NT2/D1 (cell line): ENCODE measurements at regions not wholly inside any gene's neighbourhood (a gene's known extent, or its start where the extent isn't known, plus 50 kb on each side); places are given as distances from the start of the nearest gene placed in this dataset.

Experiments
- DNase-seq: peaks from one replicate; pipeline ENCODE4 v3.0.0-alpha.2; 2011; ENCODE audit warnings: low read depth, low spot score
- H3K27me3 ChIP-seq: 2 replicates; pipeline ENCODE4 v1.6.0; 2011; ENCODE audit warnings: mild to moderate bottlenecking; ENCODE audit not compliant: insufficient read length, insufficient read depth
- H3K36me3 ChIP-seq: 2 replicates; pipeline ENCODE4 v1.6.1; 2011; ENCODE audit warnings: mild to moderate bottlenecking, low read length, mixed read lengths; ENCODE audit not compliant: insufficient read depth, insufficient read length
- H3K4me1 ChIP-seq: 2 replicates; pipeline ENCODE4 v1.5.1; 2011; ENCODE audit not compliant: insufficient read depth, insufficient read length
- H3K4me3 ChIP-seq: 2 replicates; pipeline ENCODE4 v1.5.1; 2011; ENCODE audit warnings: low read depth; ENCODE audit not compliant: insufficient read length
- H3K9ac ChIP-seq: 2 replicates; pipeline ENCODE4 v1.6.0; 2011; ENCODE audit warnings: low read depth; ENCODE audit not compliant: insufficient read length
- H3K9me3 ChIP-seq: 2 replicates; pipeline ENCODE4 v1.5.1; 2011; ENCODE audit warnings: mild to moderate bottlenecking, low read length; ENCODE audit not compliant: insufficient read depth
- SUZ12 ChIP-seq: IDR thresholded peaks from 2 replicates; pipeline ENCODE4 v1.6.1; 2011; ENCODE audit not compliant: insufficient read length, insufficient read depth; ENCODE audit errors: extremely low read depth
- YY1 ChIP-seq: IDR thresholded peaks from 2 replicates; pipeline ENCODE4 v1.6.1; 2011; ENCODE audit not compliant: insufficient read length, insufficient read depth
- ZNF274 ChIP-seq: IDR thresholded peaks from 2 replicates; pipeline ENCODE4 v1.6.1; 2011; ENCODE audit warnings: mild to moderate bottlenecking, low read depth, low read length

DNA sequence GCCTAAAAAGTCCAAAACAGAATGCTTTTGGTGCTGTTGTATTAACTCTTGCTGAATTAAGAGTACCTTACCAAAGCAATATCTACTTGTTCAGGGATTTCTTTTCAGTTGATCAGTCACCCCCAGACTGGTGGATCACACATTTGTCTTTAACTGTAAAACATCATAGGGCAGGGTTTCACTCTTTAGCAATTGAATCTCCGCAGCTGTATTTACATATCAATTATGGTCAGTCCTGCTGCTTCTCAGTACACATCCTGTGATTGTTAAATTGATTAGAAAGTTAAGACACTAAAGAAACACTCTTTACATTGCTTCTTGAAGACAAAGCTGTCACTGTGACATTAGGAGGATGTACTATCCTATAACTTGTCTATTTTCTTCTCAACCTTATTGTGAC, 277.1 kb upstream of the ADGRL3 start:
- Histone ChIP-seq H3K9ac (no peak overlapping the region), H3K27me3 (no peaks in the 10 kb centered on the region)

GRCh38 chr4:60926624-60927023, 273.5 kb upstream of the ADGRL3 start:
- Histone ChIP-seq H3K9ac (no peak overlapping the region), H3K9me3 (no peaks in the 10 kb centered on the region), H3K36me3 (no peaks in the 10 kb centered on the region)

More for the DNA sequence above, 277.1 kb upstream of the ADGRL3 start:
- DNase-seq, result no peak
- H3K4me3 ChIP-seq, result no peak overlapping the region
- H3K36me3 ChIP-seq, result no peaks in the 10 kb centered on the region
- no peaks in the 10 kb centered on the region for H3K9me3 ChIP-seq
- no peaks in the 10 kb centered on the region for H3K4me1 ChIP-seq
- TF ChIP-seq YY1, result no peak
- TF ChIP-seq SUZ12, result no peak
- TF ChIP-seq ZNF274, result no peak

GRCh38 chr4:60930866-60931265, 269.3 kb upstream of the ADGRL3 start:
- TF ChIP-seq SUZ12 (no peak), YY1 (no peak), ZNF274 (no peak)
- H3K4me3 ChIP-seq, result no peak overlapping the region
- DNase-seq, result no peak
- H3K36me3 ChIP-seq, result no peaks in the 10 kb centered on the region
- no peaks in the 10 kb centered on the region for H3K4me1 ChIP-seq
- no peaks in the 10 kb centered on the region for H3K27me3 ChIP-seq
- no peak overlapping the region for H3K9ac ChIP-seq
- H3K9me3 ChIP-seq, result no peaks in the 10 kb centered on the region

More at GRCh38 chr4:60926624-60927023, 273.5 kb upstream of the ADGRL3 start:
- no peak for TF ChIP-seq SUZ12
- TF ChIP-seq ZNF274, result no peak
- TF ChIP-seq YY1, result no peak
- DNase-seq, result no peak
- Histone ChIP-seq H3K4me1 (no peaks in the 10 kb centered on the region), H3K27me3 (no peaks in the 10 kb centered on the region), H3K4me3 (no peak overlapping the region)

- Histone ChIP-seq H3K9ac (no peak overlapping the region), H3K4me3 (no peak overlapping the region), H3K36me3 (no peaks in the 10 kb centered on the region), H3K27me3 (no peaks in the 10 kb centered on the region), H3K9me3 (no peaks in the 10 kb centered on the region), H3K4me1 (no peaks in the 10 kb centered on the region)
- no peak for DNase-seq
- TF ChIP-seq SUZ12 (no peak), ZNF274 (no peak), YY1 (no peak)
Observed at GRCh38 chr4:60934566-60935295, 265.4 kb upstream of the ADGRL3 start.

DNA sequence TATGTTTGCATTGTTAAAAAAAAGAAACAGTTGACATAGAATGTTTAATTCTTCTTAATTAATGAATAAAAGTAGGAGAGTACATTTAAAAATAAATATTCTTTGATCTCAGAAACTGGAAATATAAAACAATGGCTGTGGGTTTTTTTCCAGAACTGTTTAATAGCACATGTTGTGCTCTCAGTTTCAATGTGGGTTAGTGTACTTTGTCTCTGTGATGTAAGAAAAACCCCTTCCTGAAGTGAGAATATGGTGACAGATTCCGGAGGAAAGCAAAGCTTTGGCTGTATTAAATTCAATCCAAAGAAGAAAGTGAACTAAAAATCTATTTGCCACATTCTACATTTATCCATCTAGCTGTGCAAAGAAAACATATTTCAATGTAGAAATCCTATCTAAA, 261.9 kb upstream of the ADGRL3 start:
- no peaks in the 10 kb centered on the region for H3K36me3 ChIP-seq
- H3K4me3 ChIP-seq, result no peak overlapping the region
- H3K27me3 ChIP-seq, result no peaks in the 10 kb centered on the region
- H3K4me1 ChIP-seq, result no peaks in the 10 kb centered on the region
- no peak overlapping the region for H3K9ac ChIP-seq
- no peaks in the 10 kb centered on the region for H3K9me3 ChIP-seq
- no peak for DNase-seq
- no peak for TF ChIP-seq YY1
- no peak for TF ChIP-seq ZNF274
- TF ChIP-seq SUZ12, result no peak

- H3K9me3 ChIP-seq, result no peaks in the 10 kb centered on the region
- H3K9ac ChIP-seq, result no peak overlapping the region
- TF ChIP-seq YY1, result no peak
- no peak for TF ChIP-seq SUZ12
- no peak for TF ChIP-seq ZNF274
- H3K27me3 ChIP-seq, result no peaks in the 10 kb centered on the region
- no peak for DNase-seq
- no peak overlapping the region for H3K4me3 ChIP-seq
- H3K4me1 ChIP-seq, result no peaks in the 10 kb centered on the region
- H3K36me3 ChIP-seq, result no peaks in the 10 kb centered on the region
Observed at GRCh38 chr4:60938621-60939020, 261.5 kb upstream of the ADGRL3 start.

- Histone ChIP-seq H3K4me1 (no peaks in the 10 kb centered on the region), H3K36me3 (no peaks in the 10 kb centered on the region), H3K9me3 (no peaks in the 10 kb centered on the region), H3K4me3 (no peak overlapping the region), H3K9ac (no peak overlapping the region), H3K27me3 (no peaks in the 10 kb centered on the region)
- TF ChIP-seq SUZ12, result no peak
- no peak for TF ChIP-seq YY1
- TF ChIP-seq ZNF274, result no peak
- DNase-seq, result no peak
Observed at GRCh38 chr4:60944060-60944459, 256.1 kb upstream of the ADGRL3 start.

GRCh38 chr4:60945641-60946040, 254.5 kb upstream of the ADGRL3 start:
- Histone ChIP-seq H3K4me3 (no peak overlapping the region), H3K9me3 (no peaks in the 10 kb centered on the region), H3K36me3 (no peaks in the 10 kb centered on the region), H3K4me1 (no peaks in the 10 kb centered on the region), H3K9ac (no peak overlapping the region), H3K27me3 (no peaks in the 10 kb centered on the region)
- no peak for DNase-seq
- TF ChIP-seq ZNF274, result no peak
- TF ChIP-seq YY1, result no peak
- TF ChIP-seq SUZ12, result no peak
